ENCODE measurements at regions not wholly inside any gene's neighbourhood (a gene's known extent, or its start where the extent isn't known, plus 50 kb on each side); places are given as distances from the start of the nearest gene placed in this dataset.

GRCh38 chr3:194536871-194537637 is 50.3 kb upstream of the ATP13A3 start (continued):
- TF ChIP-seq, protein P1, sequence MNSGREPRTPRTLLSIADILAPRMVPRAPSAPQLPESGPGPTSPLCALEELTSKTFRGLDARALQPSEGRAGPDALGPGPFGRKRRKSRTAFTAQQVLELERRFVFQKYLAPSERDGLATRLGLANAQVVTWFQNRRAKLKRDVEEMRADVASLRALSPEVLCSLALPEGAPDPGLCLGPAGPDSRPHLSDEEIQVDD (CRISPR knock-in tag; IDR thresholded peaks at IDR 0.05; ENCODE audit: borderline replicate concordance) = no peak
- TF ChIP-seq HOXA9 (CRISPR knock-in tag; IDR thresholded peaks at IDR 0.05; ENCODE audit: borderline replicate concordance) (no peak), HNRNPUL1 (IDR thresholded peaks at IDR 0.05; ENCODE audit: low read depth, low read length) (no peak), ZKSCAN8 (CRISPR knock-in tag; IDR thresholded peaks at IDR 0.05; ENCODE audit: borderline replicate concordance) (no peak; the same call in 1 of the 2 replicates), RBM39 (IDR thresholded peaks at IDR 0.05; ENCODE audit: low read depth, low read length, poor library complexity, severe bottlenecking) (no peak), RXRA (CRISPR knock-in tag; IDR thresholded peaks at IDR 0.05) (0 out of 2 replicates have a peak, but pooled peaks have one; percentile 26), MAFF (IDR thresholded peaks at IDR 0.05; ENCODE audit: low read depth, low read length) (0 out of 2 replicates have a peak, but pooled peaks have one; percentile 10), ZMYM2 (CRISPR knock-in tag; IDR thresholded peaks at IDR 0.05) (0 out of 2 replicates have a peak, but pooled peaks have one; percentile 36), YEATS4 (CRISPR knock-in tag; IDR thresholded peaks at IDR 0.05; ENCODE audit: borderline replicate concordance) (no peak), ZBTB4 (CRISPR knock-in tag; IDR thresholded peaks at IDR 0.05; ENCODE audit: borderline replicate concordance) (no peak), ZNF33A (CRISPR knock-in tag; IDR thresholded peaks at IDR 0.05; ENCODE audit: borderline replicate concordance) (no peak), ZSCAN29 (CRISPR knock-in tag; conservative IDR thresholded peaks at IDR 0.05) (no peak), ATF1 (CRISPR knock-in tag; IDR thresholded peaks at IDR 0.05) (no peak), ATRX (CRISPR knock-in tag; IDR thresholded peaks at IDR 0.05; ENCODE audit: borderline replicate concordance) (no peak), IRF2 (CRISPR knock-in tag; IDR thresholded peaks at IDR 0.05) (0 out of 2 replicates have a peak, but pooled peaks have one; percentile 19), IRX3 (CRISPR knock-in tag; IDR thresholded peaks at IDR 0.05; ENCODE audit: borderline replicate concordance, low read depth) (no peak), TBX2 (CRISPR knock-in tag; IDR thresholded peaks at IDR 0.05; ENCODE audit: borderline replicate concordance) (0 out of 2 replicates have a peak, but pooled peaks have one; percentile 11), FOXK2 (IDR thresholded peaks at IDR 0.05) (no peak), EEA1 (CRISPR knock-in tag; IDR thresholded peaks at IDR 0.05; ENCODE audit: borderline replicate concordance) (no peak)
- TF ChIP-seq, protein P2, sequence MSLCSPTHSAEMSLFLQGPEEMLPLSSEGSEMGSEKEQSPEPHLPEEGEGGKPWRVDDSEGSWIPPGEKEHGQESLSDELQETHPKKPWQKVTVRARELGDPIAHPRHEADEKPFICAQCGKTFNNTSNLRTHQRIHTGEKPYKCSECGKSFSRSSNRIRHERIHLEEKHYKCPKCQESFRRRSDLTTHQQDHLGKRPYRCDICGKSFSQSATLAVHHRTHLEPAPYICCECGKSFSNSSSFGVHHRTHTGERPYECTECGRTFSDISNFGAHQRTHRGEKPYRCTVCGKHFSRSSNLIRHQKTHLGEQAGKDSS (CRISPR knock-in tag; IDR thresholded peaks at IDR 0.05; ENCODE audit: borderline replicate concordance, low read depth) = no peak
- TF ChIP-seq, protein P3, sequence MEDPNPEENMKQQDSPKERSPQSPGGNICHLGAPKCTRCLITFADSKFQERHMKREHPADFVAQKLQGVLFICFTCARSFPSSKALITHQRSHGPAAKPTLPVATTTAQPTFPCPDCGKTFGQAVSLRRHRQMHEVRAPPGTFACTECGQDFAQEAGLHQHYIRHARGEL (CRISPR knock-in tag; IDR thresholded peaks at IDR 0.05) = no peak
- TF ChIP-seq, protein P4, sequence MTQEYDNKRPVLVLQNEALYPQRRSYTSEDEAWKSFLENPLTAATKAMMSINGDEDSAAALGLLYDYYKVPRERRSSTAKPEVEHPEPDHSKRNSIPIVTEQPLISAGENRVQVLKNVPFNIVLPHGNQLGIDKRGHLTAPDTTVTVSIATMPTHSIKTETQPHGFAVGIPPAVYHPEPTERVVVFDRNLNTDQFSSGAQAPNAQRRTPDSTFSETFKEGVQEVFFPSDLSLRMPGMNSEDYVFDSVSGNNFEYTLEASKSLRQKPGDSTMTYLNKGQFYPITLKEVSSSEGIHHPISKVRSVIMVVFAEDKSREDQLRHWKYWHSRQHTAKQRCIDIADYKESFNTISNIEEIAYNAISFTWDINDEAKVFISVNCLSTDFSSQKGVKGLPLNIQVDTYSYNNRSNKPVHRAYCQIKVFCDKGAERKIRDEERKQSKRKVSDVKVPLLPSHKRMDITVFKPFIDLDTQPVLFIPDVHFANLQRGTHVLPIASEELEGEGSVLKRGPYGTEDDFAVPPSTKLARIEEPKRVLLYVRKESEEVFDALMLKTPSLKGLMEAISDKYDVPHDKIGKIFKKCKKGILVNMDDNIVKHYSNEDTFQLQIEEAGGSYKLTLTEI (CRISPR knock-in tag; conservative IDR thresholded peaks at IDR 0.05) = no peak
